ENCODE measurements at regions not wholly inside any gene's neighbourhood (a gene's known extent, or its start where the extent isn't known, plus 50 kb on each side); places are given as distances from the start of the nearest gene placed in this dataset.
"Not testable (repeated sequence)": the region's sequence is repeated elsewhere in the genome, so short reads cannot be mapped to it uniquely, and the experiment has no call there.

GRCh38 chr6:121884091-121884490 lies 448.6 kb downstream of the GJA1 start:
- TF ChIP-seq GATA1 (IDR thresholded peaks at IDR 0.05; ENCODE audit: low read depth, low read length) (no peak), POLR2A (IDR thresholded peaks at IDR 0.05; ENCODE audit: low read length) (no peak)
- DNase-seq, result no peak

GRCh38 chr6:121884620-121885019 lies 449.2 kb downstream of the GJA1 start:
- no peak for DNase-seq
- no peak for TF ChIP-seq GATA1 (IDR thresholded peaks at IDR 0.05; ENCODE audit: low read depth, low read length)
- no peak for TF ChIP-seq POLR2A (IDR thresholded peaks at IDR 0.05; ENCODE audit: low read length)

- no peak for DNase-seq
Observed at GRCh38 chr6:121885399-121886152, 450.1 kb downstream of the GJA1 start.

GRCh38 chr6:121886223-121886830 lies 450.9 kb downstream of the GJA1 start:
- no peak for DNase-seq
- TF ChIP-seq GATA1 (IDR thresholded peaks at IDR 0.05; ENCODE audit: low read depth, low read length) (no peak), POLR2A (IDR thresholded peaks at IDR 0.05; ENCODE audit: low read length) (no peak)

More at GRCh38 chr6:121885399-121886152, 450.1 kb downstream of the GJA1 start:
- TF ChIP-seq POLR2A (IDR thresholded peaks at IDR 0.05; ENCODE audit: low read length) (no peak), GATA1 (IDR thresholded peaks at IDR 0.05; ENCODE audit: low read depth, low read length) (no peak)

GRCh38 chr6:121887724-121888123 lies 452.3 kb downstream of the GJA1 start:
- DNase-seq, result no peak
- TF ChIP-seq GATA1 (IDR thresholded peaks at IDR 0.05; ENCODE audit: low read depth, low read length) (no peak), POLR2A (IDR thresholded peaks at IDR 0.05; ENCODE audit: low read length) (no peak)

- no peak for TF ChIP-seq POLR2A (IDR thresholded peaks at IDR 0.05; ENCODE audit: low read length)
- TF ChIP-seq GATA1 (IDR thresholded peaks at IDR 0.05; ENCODE audit: low read depth, low read length), result no peak
- no peak for DNase-seq
Observed at GRCh38 chr6:121890307-121890910, 455.0 kb downstream of the GJA1 start.

GRCh38 chr6:121895731-121896130 lies 460.3 kb downstream of the GJA1 start:
- not testable (repeated sequence) for DNase-seq

GRCh38 chr6:121896363-121896762 lies 460.9 kb downstream of the GJA1 start:
- no peak for TF ChIP-seq GATA1 (IDR thresholded peaks at IDR 0.05; ENCODE audit: low read depth, low read length)
- TF ChIP-seq POLR2A (IDR thresholded peaks at IDR 0.05; ENCODE audit: low read length), result no peak
- DNase-seq, result no peak

GRCh38 chr6:121896771-121897170 lies 461.3 kb downstream of the GJA1 start:
- no peak for DNase-seq
- TF ChIP-seq POLR2A (IDR thresholded peaks at IDR 0.05; ENCODE audit: low read length) (no peak), GATA1 (IDR thresholded peaks at IDR 0.05; ENCODE audit: low read depth, low read length) (no peak)

- TF ChIP-seq GATA1 (IDR thresholded peaks at IDR 0.05; ENCODE audit: low read depth, low read length) (no peak), POLR2A (IDR thresholded peaks at IDR 0.05; ENCODE audit: low read length) (no peak)
- no peak for DNase-seq
Observed at GRCh38 chr6:121897337-121897760, 461.9 kb downstream of the GJA1 start.

- TF ChIP-seq POLR2A (IDR thresholded peaks at IDR 0.05; ENCODE audit: low read length) (no peak), GATA1 (IDR thresholded peaks at IDR 0.05; ENCODE audit: low read depth, low read length) (no peak)
Observed at GRCh38 chr6:121901432-121901831, 466.0 kb downstream of the GJA1 start.

GRCh38 chr6:121904559-121904958 lies 469.1 kb downstream of the GJA1 start:
- DNase-seq, result no peak
- no peak for TF ChIP-seq POLR2A (IDR thresholded peaks at IDR 0.05; ENCODE audit: low read length)

More at GRCh38 chr6:121901432-121901831, 466.0 kb downstream of the GJA1 start:
- DNase-seq, result no peak

GRCh38 chr6:121912905-121913304 lies 477.5 kb downstream of the GJA1 start:
- no peak for TF ChIP-seq GATA1 (IDR thresholded peaks at IDR 0.05; ENCODE audit: low read depth, low read length)
- no peak for TF ChIP-seq POLR2A (IDR thresholded peaks at IDR 0.05; ENCODE audit: low read length)
- DNase-seq, result no peak

GRCh38 chr6:121917263-121917829 lies 481.9 kb downstream of the GJA1 start:
- no peak for TF ChIP-seq GATA1 (IDR thresholded peaks at IDR 0.05; ENCODE audit: low read depth, low read length)
- TF ChIP-seq POLR2A (IDR thresholded peaks at IDR 0.05; ENCODE audit: low read length), result no peak
- DNase-seq, result no peak

Data from erythroblast (primary cell).